ENCODE measurements at regions not wholly inside any gene's neighbourhood (a gene's known extent, or its start where the extent isn't known, plus 50 kb on each side); places are given as distances from the start of the nearest gene placed in this dataset.
"Not testable (repeated sequence)": the region's sequence is repeated elsewhere in the genome, so short reads cannot be mapped to it uniquely, and the experiment has no call there.

DNA sequence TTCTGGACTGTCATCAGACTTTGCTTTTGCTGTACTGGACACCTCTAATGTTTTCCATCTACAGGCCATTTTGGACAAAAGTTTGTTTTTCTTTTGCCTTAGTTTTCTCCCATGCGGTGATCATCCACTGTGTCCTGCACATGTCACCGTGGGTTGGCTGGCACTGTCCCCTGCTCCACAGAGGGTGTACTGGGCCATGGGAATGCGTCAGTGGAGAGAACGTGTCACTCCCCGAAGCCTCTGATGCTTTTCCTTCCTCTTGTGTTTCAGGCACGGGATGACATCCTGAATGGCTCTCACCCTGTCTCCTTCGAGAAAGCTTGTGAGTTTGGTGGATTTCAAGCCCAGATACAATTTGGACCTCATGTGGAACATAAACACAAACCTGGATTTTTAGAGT, 385.0 kb upstream of the TPM1 start:
- TF ChIP-seq, protein P1, sequence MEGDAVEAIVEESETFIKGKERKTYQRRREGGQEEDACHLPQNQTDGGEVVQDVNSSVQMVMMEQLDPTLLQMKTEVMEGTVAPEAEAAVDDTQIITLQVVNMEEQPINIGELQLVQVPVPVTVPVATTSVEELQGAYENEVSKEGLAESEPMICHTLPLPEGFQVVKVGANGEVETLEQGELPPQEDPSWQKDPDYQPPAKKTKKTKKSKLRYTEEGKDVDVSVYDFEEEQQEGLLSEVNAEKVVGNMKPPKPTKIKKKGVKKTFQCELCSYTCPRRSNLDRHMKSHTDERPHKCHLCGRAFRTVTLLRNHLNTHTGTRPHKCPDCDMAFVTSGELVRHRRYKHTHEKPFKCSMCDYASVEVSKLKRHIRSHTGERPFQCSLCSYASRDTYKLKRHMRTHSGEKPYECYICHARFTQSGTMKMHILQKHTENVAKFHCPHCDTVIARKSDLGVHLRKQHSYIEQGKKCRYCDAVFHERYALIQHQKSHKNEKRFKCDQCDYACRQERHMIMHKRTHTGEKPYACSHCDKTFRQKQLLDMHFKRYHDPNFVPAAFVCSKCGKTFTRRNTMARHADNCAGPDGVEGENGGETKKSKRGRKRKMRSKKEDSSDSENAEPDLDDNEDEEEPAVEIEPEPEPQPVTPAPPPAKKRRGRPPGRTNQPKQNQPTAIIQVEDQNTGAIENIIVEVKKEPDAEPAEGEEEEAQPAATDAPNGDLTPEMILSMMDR (IDR thresholded peaks at IDR 0.05): not testable (repeated sequence)
- not testable (repeated sequence) for TF ChIP-seq POLR2A (IDR thresholded peaks at IDR 0.05)

Data from heart left ventricle (tissue), 13 donors.